H9 (cell line): ENCODE measurements at regions not wholly inside any gene's neighbourhood (a gene's known extent, or its start where the extent isn't known, plus 50 kb on each side); places are given as distances from the start of the nearest gene placed in this dataset.

Source experiments
- DNase-seq: peaks from one replicate; pipeline ENCODE4 v3.0.0-alpha.2; 2017
- H2AFZ ChIP-seq: one replicate; pipeline ENCODE4 v1.6.1; 2013; ENCODE audit warnings: mild to moderate bottlenecking, low read length, control low read depth, moderate library complexity
- H2AK5ac ChIP-seq: 2 replicates; pipeline ENCODE4 v1.6.1; 2013; ENCODE audit warnings: low read length, control low read depth, mixed read lengths; ENCODE audit not compliant: insufficient read length
- H2BK120ac ChIP-seq: one replicate; pipeline ENCODE4 v1.6.1; 2013; ENCODE audit warnings: low read depth, mild to moderate bottlenecking, low read length, control low read depth, inconsistent platforms; ENCODE audit not compliant: poor library complexity, severe bottlenecking
- H2BK12ac ChIP-seq: 2 replicates; pipeline ENCODE4 v1.6.1; 2013; ENCODE audit warnings: low read length, control low read depth, mixed read lengths, low read depth; ENCODE audit not compliant: insufficient read length
- H2BK15ac ChIP-seq: 2 replicates; pipeline ENCODE4 v1.6.1; 2013; ENCODE audit warnings: low read depth, low read length, control low read depth
- H2BK20ac ChIP-seq: one replicate; pipeline ENCODE4 v1.6.1; 2013; ENCODE audit warnings: low read depth, mild to moderate bottlenecking, low read length, control low read depth, inconsistent platforms; ENCODE audit not compliant: poor library complexity, severe bottlenecking
- H2BK5ac ChIP-seq: 2 replicates; pipeline ENCODE4 v1.6.1; 2013; ENCODE audit warnings: low read length, control low read depth, mixed read lengths; ENCODE audit not compliant: insufficient read length
- H3K14ac ChIP-seq: 2 replicates; pipeline ENCODE4 v1.6.1; 2013; ENCODE audit warnings: low read length, control low read depth; ENCODE audit not compliant: insufficient read depth
- H3K18ac ChIP-seq: 2 replicates; pipeline ENCODE4 v1.6.1; 2013; ENCODE audit warnings: low read depth, mild to moderate bottlenecking, mixed read lengths, low read length, control low read depth; ENCODE audit not compliant: insufficient read length
- H3K23ac ChIP-seq: 2 replicates; pipeline ENCODE4 v1.6.1; 2013; ENCODE audit warnings: low read length, control low read depth, mixed read lengths, low read depth; ENCODE audit not compliant: insufficient read length
- H3K23me2 ChIP-seq: 2 replicates; pipeline ENCODE4 v1.6.1; 2013; ENCODE audit warnings: low read depth, mild to moderate bottlenecking, mixed read lengths, low read length, control low read depth; ENCODE audit not compliant: insufficient read length, poor library complexity, severe bottlenecking
- H3K27ac ChIP-seq: 2 replicates; pipeline ENCODE4 v1.5.1; 2013; ENCODE audit warnings: low read length, control low read depth, mixed read lengths, low read depth; ENCODE audit not compliant: insufficient read length
- H3K27me3 ChIP-seq: 2 replicates; pipeline ENCODE4 v1.6.1; 2013; ENCODE audit warnings: low read length, control low read depth, inconsistent platforms; ENCODE audit not compliant: insufficient read depth
- H3K4ac ChIP-seq: 2 replicates; pipeline ENCODE4 v1.6.1; 2013; ENCODE audit warnings: low read depth, mild to moderate bottlenecking, control low read depth, inconsistent platforms, low read length, moderate library complexity
- H3K4me1 ChIP-seq: 2 replicates; pipeline ENCODE4 v1.6.1; 2013; ENCODE audit warnings: low read length, control low read depth, inconsistent platforms; ENCODE audit not compliant: insufficient read depth
- H3K4me2 ChIP-seq: 2 replicates; pipeline ENCODE4 v1.6.1; 2013; ENCODE audit warnings: low read length, control low read depth, mixed read lengths; ENCODE audit not compliant: insufficient read length, insufficient read depth
- H3K56ac ChIP-seq: 2 replicates; pipeline ENCODE4 v1.6.1; 2013; ENCODE audit warnings: low read depth, mild to moderate bottlenecking, mixed read lengths, low read length, control low read depth; ENCODE audit not compliant: insufficient read length
- H3K79me1 ChIP-seq: 2 replicates; pipeline ENCODE4 v1.6.1; 2013; ENCODE audit warnings: low read depth, mild to moderate bottlenecking, moderate library complexity, low read length, control low read depth, inconsistent platforms; ENCODE audit not compliant: insufficient read depth, poor library complexity, severe bottlenecking
- H3K79me2 ChIP-seq: 2 replicates; pipeline ENCODE4 v1.6.1; 2013; ENCODE audit warnings: low read length, control low read depth, inconsistent platforms; ENCODE audit not compliant: insufficient read depth
- H3K9ac ChIP-seq: 2 replicates; pipeline ENCODE4 v1.6.1; 2013; ENCODE audit warnings: low read length, control low read depth, mixed read lengths; ENCODE audit not compliant: insufficient read length; ENCODE audit errors: extremely low read depth
- H3K9me3 ChIP-seq: one replicate; pipeline ENCODE4 v1.6.1; 2013; ENCODE audit warnings: low read depth, low read length, inconsistent platforms; ENCODE audit not compliant: control insufficient read depth
- H3T11ph ChIP-seq: one replicate; pipeline ENCODE4 v1.6.1; 2013; ENCODE audit warnings: mild to moderate bottlenecking, low read length, control low read depth, inconsistent platforms
- H4K20me1 ChIP-seq: one replicate; pipeline ENCODE4 v1.6.1; 2013; ENCODE audit not compliant: control insufficient read depth, insufficient read length, insufficient read depth
- H4K5ac ChIP-seq: 2 replicates; pipeline ENCODE4 v1.6.1; 2013; ENCODE audit warnings: low read depth, mild to moderate bottlenecking, mixed read lengths, low read length, control low read depth; ENCODE audit not compliant: insufficient read length
- H4K8ac ChIP-seq: replicated peaks from 2 replicates; pipeline ENCODE4 v1.6.1; 2013; ENCODE audit warnings: low read length, control low read depth, mixed read lengths, low read depth; ENCODE audit not compliant: insufficient read length
- H4K91ac ChIP-seq: 2 replicates; pipeline ENCODE4 v1.6.1; 2013; ENCODE audit warnings: low read depth, mild to moderate bottlenecking, moderate library complexity, mixed read lengths, low read length, control low read depth; ENCODE audit not compliant: insufficient read length
- H3K27ac Mint-ChIP-seq, 3 experiments: 2 replicates in 2 of 3; 3 replicates in 1 of 3; pipeline ENCODE4 v1.8.0; 2020 to 2021; ENCODE audit warnings: mixed read lengths in 3 of 3, mild to moderate bottlenecking in 1 of 3, moderate library complexity in 1 of 3
- H3K27me3 Mint-ChIP-seq: 2 replicates; pipeline ENCODE4 v1.8.0; 2021; ENCODE audit warnings: low read depth, mild to moderate bottlenecking, moderate library complexity, mixed read lengths
- H3K36me3 Mint-ChIP-seq, 3 experiments: 2 replicates in 2 of 3; 3 replicates in 1 of 3; pipeline ENCODE4 v1.8.0; 2020 to 2021; ENCODE audit warnings: low read depth in 3 of 3, mixed read lengths in 3 of 3; ENCODE audit not compliant: insufficient read depth in 1 of 3
- H3K4me1 Mint-ChIP-seq, 2 experiments: 2 replicates each; pipeline ENCODE4 v1.8.0; 2020; ENCODE audit warnings: mixed read lengths in 2 of 2
- H3K4me3 Mint-ChIP-seq, 2 experiments: 2 replicates in 1 of 2; 3 replicates in 1 of 2; pipeline ENCODE4 v1.8.0; 2020 to 2021; ENCODE audit warnings: mild to moderate bottlenecking in 2 of 2, mixed read lengths in 2 of 2, moderate library complexity in 1 of 2
- H3K9me3 Mint-ChIP-seq, 2 experiments: 2 replicates in 1 of 2; 3 replicates in 1 of 2; pipeline ENCODE4 v1.8.0; 2020; ENCODE audit warnings: mild to moderate bottlenecking in 2 of 2, mixed read lengths in 2 of 2, moderate library complexity in 1 of 2
- WGBS: extraction: QIAGEN DNeasy Blood & Tissue Kit; methylation state at CpG from one replicate; pipeline ENCODE4 v1.1.7; 2013; ENCODE audit warnings: missing lambda C conversion rate, low lambda C conversion rate, mixed read lengths; ENCODE audit not compliant: insufficient read length; ENCODE audit errors: extremely low coverage; 5-methylcytosine and 5-hydroxymethylcytosine counted together
- TF ChIP-seq, protein P1 (sequence below): fragments of 200-600 bp; sonication (generic); conservative IDR thresholded peaks from 3 replicates; pipeline ENCODE4 v1.8.0; 2021; ENCODE audit warnings: antibody characterized with exemption, mild to moderate bottlenecking

DNA sequence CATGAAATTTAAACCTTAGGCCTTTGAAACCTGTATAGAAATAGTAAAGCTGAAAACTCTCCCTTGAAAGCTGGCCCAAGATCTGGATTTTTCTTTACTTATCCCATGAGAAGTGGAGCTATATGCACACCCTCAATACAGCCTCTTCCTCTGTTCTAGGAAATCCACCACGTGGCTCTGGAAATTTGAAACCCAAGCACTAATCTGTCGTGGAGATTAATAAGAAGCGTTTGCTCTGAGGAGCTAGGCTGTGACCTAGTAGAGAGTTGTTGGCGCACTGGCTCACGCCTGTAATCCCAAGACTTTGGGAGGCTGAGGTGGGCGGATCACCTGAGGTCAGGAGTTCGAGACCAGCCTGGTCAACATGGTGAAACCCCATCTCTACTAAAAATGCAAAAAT, 291.3 kb upstream of the PLXNA2 start:
- Histone ChIP-seq H3K4ac (no peak overlapping the region), H2BK20ac (no peak overlapping the region), H3K9me3 (no peaks in the 10 kb centered on the region), H2BK15ac (no peak overlapping the region), H3K27ac (no peak overlapping the region), H2AK5ac (no peak overlapping the region), H3K23me2 (no peaks in the 10 kb centered on the region), H3T11ph (no peak overlapping the region), H3K4me1 (peaks cover 9% of the 10 kb centered on the region; the same call in 1 of the 2 replicates), H4K5ac (no peak overlapping the region), H2BK120ac (no peak overlapping the region), H4K20me1 (no peaks in the 10 kb centered on the region), H3K18ac (no peak overlapping the region), H3K4me2 (no peak overlapping the region), H3K79me2 (no peaks in the 10 kb centered on the region), H3K23ac (no peak overlapping the region), H4K91ac (no peak overlapping the region), H2BK12ac (no peak overlapping the region), H4K8ac (no peak overlapping the region), H3K14ac (no peak overlapping the region), H2BK5ac (no peak overlapping the region), H3K79me1 (no peaks in the 10 kb centered on the region), H2AFZ (no peak overlapping the region), H3K27me3 (no peaks in the 10 kb centered on the region), H3K56ac (no peak overlapping the region), H3K9ac (no peak overlapping the region)
- no peak overlapping the region for H3K27ac Mint-ChIP-seq
- TF ChIP-seq, protein P1, sequence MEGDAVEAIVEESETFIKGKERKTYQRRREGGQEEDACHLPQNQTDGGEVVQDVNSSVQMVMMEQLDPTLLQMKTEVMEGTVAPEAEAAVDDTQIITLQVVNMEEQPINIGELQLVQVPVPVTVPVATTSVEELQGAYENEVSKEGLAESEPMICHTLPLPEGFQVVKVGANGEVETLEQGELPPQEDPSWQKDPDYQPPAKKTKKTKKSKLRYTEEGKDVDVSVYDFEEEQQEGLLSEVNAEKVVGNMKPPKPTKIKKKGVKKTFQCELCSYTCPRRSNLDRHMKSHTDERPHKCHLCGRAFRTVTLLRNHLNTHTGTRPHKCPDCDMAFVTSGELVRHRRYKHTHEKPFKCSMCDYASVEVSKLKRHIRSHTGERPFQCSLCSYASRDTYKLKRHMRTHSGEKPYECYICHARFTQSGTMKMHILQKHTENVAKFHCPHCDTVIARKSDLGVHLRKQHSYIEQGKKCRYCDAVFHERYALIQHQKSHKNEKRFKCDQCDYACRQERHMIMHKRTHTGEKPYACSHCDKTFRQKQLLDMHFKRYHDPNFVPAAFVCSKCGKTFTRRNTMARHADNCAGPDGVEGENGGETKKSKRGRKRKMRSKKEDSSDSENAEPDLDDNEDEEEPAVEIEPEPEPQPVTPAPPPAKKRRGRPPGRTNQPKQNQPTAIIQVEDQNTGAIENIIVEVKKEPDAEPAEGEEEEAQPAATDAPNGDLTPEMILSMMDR, result no peak
- H3K4me3 Mint-ChIP-seq, result no peak overlapping the region
- H3K27me3 Mint-ChIP-seq, result no peaks in the 10 kb centered on the region
- H3K9me3 Mint-ChIP-seq, result no peaks in the 10 kb centered on the region
- no peaks in the 10 kb centered on the region for H3K36me3 Mint-ChIP-seq
- peaks cover 40 to 43% of the 10 kb centered on the region in 2 experiments for H3K4me1 Mint-ChIP-seq
- DNase-seq, result no peak
- no CpG with 5 or more reads among the region's 7 CpGs for WGBS
